HG03066 (cell line): ENCODE measurements at regions not wholly inside any gene's neighbourhood (a gene's known extent, or its start where the extent isn't known, plus 50 kb on each side); places are given as distances from the start of the nearest gene placed in this dataset.

Experiments used
- ATAC-seq: cut with Tn5 transposase; IDR thresholded peaks from one replicate; pipeline ENCODE4 v1.9.1; 2021; ENCODE audit warnings: low read depth; ENCODE audit not compliant: unreplicated experiment

GRCh38 chr5:57559110-57559635 lies 76.6 kb upstream of the ACTBL2 start:
- no peak for ATAC-seq

- no peak for ATAC-seq
These were observed 69.4 kb upstream of the ACTBL2 start for GRCh38 chr5:57552033-57552432.

- no peak for ATAC-seq
These were observed 68.6 kb upstream of the ACTBL2 start for GRCh38 chr5:57551251-57551650.

- ATAC-seq = no peak
These were observed 67.5 kb upstream of the ACTBL2 start for GRCh38 chr5:57550132-57550531.

GRCh38 chr5:57549566-57549965 lies 67.0 kb upstream of the ACTBL2 start:
- ATAC-seq = no peak

GRCh38 chr5:57540823-57541222 lies 58.2 kb upstream of the ACTBL2 start:
- ATAC-seq = no peak

- no peak for ATAC-seq
These were observed 56.7 kb upstream of the ACTBL2 start for GRCh38 chr5:57539281-57539701.

GRCh38 chr5:57538341-57538955 lies 55.8 kb upstream of the ACTBL2 start:
- no peak for ATAC-seq

GRCh38 chr5:57537811-57538210 lies 55.2 kb upstream of the ACTBL2 start:
- ATAC-seq = no peak

- ATAC-seq = no peak
These were observed 50.2 kb upstream of the ACTBL2 start for GRCh38 chr5:57532513-57533497.
